IMR-90 (cell line): ENCODE measurements at regions not wholly inside any gene's neighbourhood (a gene's known extent, or its start where the extent isn't known, plus 50 kb on each side); places are given as distances from the start of the nearest gene placed in this dataset.

Experiments
- CHD1 ChIP-seq: IDR thresholded peaks from 2 replicates; pipeline ENCODE4 v1.6.1; 2012; ENCODE audit warnings: low read depth, low read length, improper control_type of control experiment
- FOS ChIP-seq: fragments of 150-350 bp; IDR thresholded peaks from 2 replicates; pipeline ENCODE4 v1.6.1; 2016; ENCODE audit warnings: low read depth, low read length
- MAFK ChIP-seq: IDR thresholded peaks from 2 replicates; pipeline ENCODE4 v1.6.1; 2012; ENCODE audit warnings: low read depth, low read length, improper control_type of control experiment
- MAZ ChIP-seq: IDR thresholded peaks from 2 replicates; pipeline ENCODE4 v1.6.1; 2012; ENCODE audit warnings: low read depth, mild to moderate bottlenecking, low read length, improper control_type of control experiment, moderate library complexity, borderline replicate concordance
- NFE2L2 ChIP-seq: fragments of 150-350 bp; IDR thresholded peaks from 2 replicates; pipeline ENCODE4 v1.6.1; 2016; ENCODE audit warnings: low read depth, mild to moderate bottlenecking, low read length
- POLR2A ChIP-seq: IDR thresholded peaks from 2 replicates; pipeline ENCODE4 v1.6.1; 2012; ENCODE audit warnings: mild to moderate bottlenecking, low read depth, low read length
- RAD21 ChIP-seq: IDR thresholded peaks from 2 replicates; pipeline ENCODE4 v1.6.1; 2012; ENCODE audit warnings: low read length, improper control_type of control experiment
- RCOR1 ChIP-seq: IDR thresholded peaks from 2 replicates; pipeline ENCODE4 v1.6.1; 2012; ENCODE audit warnings: mild to moderate bottlenecking, low read length, improper control_type of control experiment; ENCODE audit not compliant: insufficient replicate concordance
- RFX5 ChIP-seq: IDR thresholded peaks from 2 replicates; pipeline ENCODE4 v1.8.0; 2012; ENCODE audit warnings: low read depth, mild to moderate bottlenecking, low read length, moderate library complexity
- SMC3 ChIP-seq: fragments of 150-350 bp; IDR thresholded peaks from 2 replicates; pipeline ENCODE4 v1.6.1; 2016; ENCODE audit warnings: low read depth, mild to moderate bottlenecking, antibody characterized with exemption, low read length, moderate library complexity
- TF ChIP-seq, protein P1 (sequence below): conservative IDR thresholded peaks from 2 replicates; pipeline ENCODE4 v1.5.1; 2012; ENCODE audit warnings: mild to moderate bottlenecking, low read depth, low read length, improper control_type of control experiment
- TF ChIP-seq, protein P2 (sequence below): fragments of 150-350 bp; IDR thresholded peaks from 2 replicates; pipeline ENCODE4 v1.6.1; 2017; ENCODE audit warnings: mild to moderate bottlenecking, antibody characterized with exemption, low read length, low read depth

DNA sequence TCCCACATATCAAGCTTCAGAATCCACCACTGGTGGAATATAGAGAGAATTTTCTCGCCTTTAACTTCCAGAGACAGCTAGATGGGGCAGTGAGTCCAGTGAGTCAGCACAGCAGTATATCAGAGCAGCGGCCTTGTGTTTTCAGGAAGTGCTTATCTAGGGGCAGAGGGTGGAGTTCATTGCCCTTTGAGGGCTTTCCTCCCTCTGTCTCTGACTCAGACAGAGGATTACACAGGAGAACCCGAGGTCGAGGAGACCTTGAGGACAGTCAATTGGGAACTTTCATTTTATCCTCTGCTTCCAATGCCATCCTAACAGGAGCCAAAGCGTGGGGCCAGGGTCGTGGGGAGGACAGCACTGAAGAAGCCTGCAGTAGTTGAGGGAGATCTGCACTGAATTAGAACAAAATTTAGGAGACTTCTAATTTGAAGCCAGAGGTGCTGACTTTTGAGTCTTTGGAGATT, 109.6 kb upstream of the UMPS start:
- TF ChIP-seq RAD21, result no peak
- TF ChIP-seq MAFK, result no peak
- TF ChIP-seq, protein P1, sequence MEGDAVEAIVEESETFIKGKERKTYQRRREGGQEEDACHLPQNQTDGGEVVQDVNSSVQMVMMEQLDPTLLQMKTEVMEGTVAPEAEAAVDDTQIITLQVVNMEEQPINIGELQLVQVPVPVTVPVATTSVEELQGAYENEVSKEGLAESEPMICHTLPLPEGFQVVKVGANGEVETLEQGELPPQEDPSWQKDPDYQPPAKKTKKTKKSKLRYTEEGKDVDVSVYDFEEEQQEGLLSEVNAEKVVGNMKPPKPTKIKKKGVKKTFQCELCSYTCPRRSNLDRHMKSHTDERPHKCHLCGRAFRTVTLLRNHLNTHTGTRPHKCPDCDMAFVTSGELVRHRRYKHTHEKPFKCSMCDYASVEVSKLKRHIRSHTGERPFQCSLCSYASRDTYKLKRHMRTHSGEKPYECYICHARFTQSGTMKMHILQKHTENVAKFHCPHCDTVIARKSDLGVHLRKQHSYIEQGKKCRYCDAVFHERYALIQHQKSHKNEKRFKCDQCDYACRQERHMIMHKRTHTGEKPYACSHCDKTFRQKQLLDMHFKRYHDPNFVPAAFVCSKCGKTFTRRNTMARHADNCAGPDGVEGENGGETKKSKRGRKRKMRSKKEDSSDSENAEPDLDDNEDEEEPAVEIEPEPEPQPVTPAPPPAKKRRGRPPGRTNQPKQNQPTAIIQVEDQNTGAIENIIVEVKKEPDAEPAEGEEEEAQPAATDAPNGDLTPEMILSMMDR, result 0 out of 2 replicates have a peak, but pooled peaks have one; percentile 15
- no peak for TF ChIP-seq POLR2A
- no peak for TF ChIP-seq CHD1
- no peak for TF ChIP-seq SMC3
- TF ChIP-seq RFX5, result no peak
- TF ChIP-seq, protein P2, sequence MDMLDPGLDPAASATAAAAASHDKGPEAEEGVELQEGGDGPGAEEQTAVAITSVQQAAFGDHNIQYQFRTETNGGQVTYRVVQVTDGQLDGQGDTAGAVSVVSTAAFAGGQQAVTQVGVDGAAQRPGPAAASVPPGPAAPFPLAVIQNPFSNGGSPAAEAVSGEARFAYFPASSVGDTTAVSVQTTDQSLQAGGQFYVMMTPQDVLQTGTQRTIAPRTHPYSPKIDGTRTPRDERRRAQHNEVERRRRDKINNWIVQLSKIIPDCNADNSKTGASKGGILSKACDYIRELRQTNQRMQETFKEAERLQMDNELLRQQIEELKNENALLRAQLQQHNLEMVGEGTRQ, result no peak
- no peak for TF ChIP-seq RCOR1
- TF ChIP-seq NFE2L2, result no peak
- TF ChIP-seq FOS, result no peak
- TF ChIP-seq MAZ, result no peak
